Upper lobe of left lung (tissue), 6 donors: ENCODE measurements at regions not wholly inside any gene's neighbourhood (a gene's known extent, or its start where the extent isn't known, plus 50 kb on each side); places are given as distances from the start of the nearest gene placed in this dataset.

Experiments
- ATAC-seq, 2 donors: fragments of 200-7000 bp; cut with Tn5 transposase; one replicate each; pipeline ENCODE4 v1.9.1; 2022; ENCODE audit warnings: mild to moderate bottlenecking in 2 of 2, moderate library complexity in 2 of 2; ENCODE audit not compliant: low FRiP score in 2 of 2
- DNase-seq, 2 donors: peaks; one replicate each; pipeline ENCODE4 v3.0.0-alpha.2; 2019 to 2020
- H3K27ac ChIP-seq, 4 donors: fragments of 200-600 bp; sonication (generic); one replicate each; pipeline ENCODE4 v1.5.1; 2016 to 2019
- H3K27me3 ChIP-seq, 4 donors: fragments of 200-600 bp; sonication (generic); one replicate each; pipeline ENCODE4 v1.5.1; 2017 to 2019
- H3K36me3 ChIP-seq, 4 donors: fragments of 200-600 bp; sonication (generic); one replicate each; pipeline ENCODE4 v1.5.1; 2016 to 2019
- H3K4me1 ChIP-seq, 4 donors: fragments of 200-600 bp; sonication (generic); one replicate each; pipeline ENCODE4 v1.5.1; 2018 to 2019
- H3K4me3 ChIP-seq, 4 donors: fragments of 200-600 bp; sonication (generic); one replicate each; pipeline ENCODE4 v1.5.1; 2017 to 2019; ENCODE audit warnings: mild to moderate bottlenecking in 2 of 4, moderate library complexity in 1 of 4
- H3K9me3 ChIP-seq, 4 donors: fragments of 200-600 bp; sonication (generic); one replicate each; pipeline ENCODE4 v1.5.1; 2018 to 2019
- CTCF ChIP-seq, 6 experiments: fragments of 450-650 bp in 4 of 6; fragments of 200-600 bp in 2 of 6; sonication (generic) in 2 of 6; IDR thresholded peaks; one replicate each; pipeline ENCODE4 v1.5.1; 2016 to 2019; ENCODE audit warnings: antibody characterized with exemption in 6 of 6
- EP300 ChIP-seq, 4 donors: sonication (generic); formaldehyde crosslinking; IDR thresholded peaks; one replicate each; pipeline ENCODE4 v1.5.1; 2017; ENCODE audit warnings: antibody characterized with exemption in 4 of 4, control low read depth in 2 of 4
- POLR2A ChIP-seq, 4 donors: fragments of 450-650 bp; IDR thresholded peaks; one replicate each; pipeline ENCODE4 v1.5.1; 2016 to 2017; ENCODE audit warnings: antibody characterized with exemption in 4 of 4, mild to moderate bottlenecking in 2 of 4
- POLR2AphosphoS5 ChIP-seq, 2 donors: sonication (generic); formaldehyde crosslinking; IDR thresholded peaks; one replicate each; pipeline ENCODE4 v1.5.1; 2017; ENCODE audit warnings: antibody characterized with exemption in 2 of 2
- WGBS, 2 donors: methylation state at CpG; one replicate each; pipeline ENCODE4 v1.1.5; 2017 to 2018; 5-methylcytosine and 5-hydroxymethylcytosine counted together
- donor health status: DM: no; HTN: no; CAD: no; lungs with moderate emphysema.
- donor health status: DM: no; HTN: yes; CAD: no; lungs with severe emphysema.

- no peak overlapping the region for H3K4me3 ChIP-seq
- no peaks in the 10 kb centered on the region for H3K9me3 ChIP-seq
- TF ChIP-seq POLR2AphosphoS5 (IDR thresholded peaks at IDR 0.05) (no peak), EP300 (IDR thresholded peaks at IDR 0.05) (no peak), POLR2A (IDR thresholded peaks at IDR 0.05) (no peak), CTCF (IDR thresholded peaks at IDR 0.05) (no peak)
- no peaks in the 10 kb centered on the region for H3K4me1 ChIP-seq
- no peaks in the 10 kb centered on the region for H3K27me3 ChIP-seq
- 79 to 85% methylated on average over 5 of the region's 5 CpGs for WGBS, 2 donors
- no peak overlapping the region for H3K27ac ChIP-seq
- no peak for DNase-seq
- no peak for ATAC-seq
- H3K36me3 ChIP-seq, result no peaks in the 10 kb centered on the region
These were observed 79.9 kb upstream of the BARX2 start for GRCh38 chr11:129295746-129296145.

GRCh38 chr11:129292771-129293170, 82.9 kb upstream of the BARX2 start:
- no peak for ATAC-seq

GRCh38 chr11:129292092-129292491, 83.6 kb upstream of the BARX2 start:
- TF ChIP-seq POLR2A (IDR thresholded peaks at IDR 0.05) (no peak), EP300 (IDR thresholded peaks at IDR 0.05) (no peak), CTCF (IDR thresholded peaks at IDR 0.05) (no peak), POLR2AphosphoS5 (IDR thresholded peaks at IDR 0.05) (no peak)

More at GRCh38 chr11:129292771-129293170, 82.9 kb upstream of the BARX2 start:
- WGBS, 2 donors, result 33 to 54% methylated on average over 2 of the region's 2 CpGs
- Histone ChIP-seq H3K27ac (no peak overlapping the region), H3K9me3 (no peaks in the 10 kb centered on the region), H3K36me3 (no peaks in the 10 kb centered on the region), H3K4me1 (no peaks in the 10 kb centered on the region), H3K27me3 (no peaks in the 10 kb centered on the region), H3K4me3 (no peak overlapping the region)
- TF ChIP-seq CTCF (IDR thresholded peaks at IDR 0.05), result no peak
- TF ChIP-seq POLR2AphosphoS5 (IDR thresholded peaks at IDR 0.05), result no peak
- TF ChIP-seq POLR2A (IDR thresholded peaks at IDR 0.05), result no peak
- TF ChIP-seq EP300 (IDR thresholded peaks at IDR 0.05), result no peak
- DNase-seq, result no peak

GRCh38 chr11:129291546-129291945, 84.1 kb upstream of the BARX2 start:
- Histone ChIP-seq H3K27ac (no peak overlapping the region), H3K27me3 (no peaks in the 10 kb centered on the region), H3K9me3 (no peaks in the 10 kb centered on the region), H3K4me3 (no peak overlapping the region), H3K4me1 (no peaks in the 10 kb centered on the region), H3K36me3 (no peaks in the 10 kb centered on the region)
- DNase-seq (no peak), ATAC-seq (no peak)
- WGBS, 2 donors, result 79 to 82% methylated on average over 5 of the region's 5 CpGs
- TF ChIP-seq POLR2A (IDR thresholded peaks at IDR 0.05), result no peak
- TF ChIP-seq EP300 (IDR thresholded peaks at IDR 0.05), result no peak
- TF ChIP-seq CTCF (IDR thresholded peaks at IDR 0.05), result no peak

More at GRCh38 chr11:129292092-129292491, 83.6 kb upstream of the BARX2 start:
- Histone ChIP-seq H3K27ac (no peak overlapping the region), H3K4me3 (no peak overlapping the region), H3K36me3 (no peaks in the 10 kb centered on the region), H3K9me3 (no peaks in the 10 kb centered on the region), H3K4me1 (no peaks in the 10 kb centered on the region), H3K27me3 (no peaks in the 10 kb centered on the region)
- DNase-seq, result no peak
- WGBS, 2 donors, result 97 to 99% methylated on average over 2 of the region's 2 CpGs
- no peak for ATAC-seq

GRCh38 chr11:129290966-129291365, 84.7 kb upstream of the BARX2 start:
- Histone ChIP-seq H3K9me3 (no peaks in the 10 kb centered on the region), H3K36me3 (no peaks in the 10 kb centered on the region), H3K27me3 (no peaks in the 10 kb centered on the region), H3K4me3 (no peak overlapping the region), H3K27ac (no peak overlapping the region), H3K4me1 (no peaks in the 10 kb centered on the region)
- TF ChIP-seq EP300 (IDR thresholded peaks at IDR 0.05), result no peak
- no peak for TF ChIP-seq POLR2A (IDR thresholded peaks at IDR 0.05)
- no peak for TF ChIP-seq POLR2AphosphoS5 (IDR thresholded peaks at IDR 0.05)
- TF ChIP-seq CTCF (IDR thresholded peaks at IDR 0.05), result no peak
- DNase-seq (no peak), ATAC-seq (no peak)
- WGBS, 2 donors, result 80% methylated on average over 7 of the region's 7 CpGs
